NOMO-1 treated with DMSO at 0.1 percent for 48 hours (cell line): ENCODE measurements at regions not wholly inside any gene's neighbourhood (a gene's known extent, or its start where the extent isn't known, plus 50 kb on each side); places are given as distances from the start of the nearest gene placed in this dataset.
A peak's percentile ranks its signal among the peaks of the same experiment; 100 is the strongest.

Experiments used
- DNase-seq: peaks from one replicate; lab custom pipeline; 2025; ENCODE audit not compliant: unreplicated experiment; lab: John Stamatoyannopoulos, UW

- no peak for DNase-seq
These were observed 226.0 kb downstream of the DIPK2A start for GRCh38 chr3:144197582-144197981.

- DNase-seq, result no peak
These were observed 228.4 kb downstream of the DIPK2A start for GRCh38 chr3:144200004-144200403.

- no peak for DNase-seq
These were observed 228.8 kb downstream of the DIPK2A start for GRCh38 chr3:144200466-144200865.

GRCh38 chr3:144221761-144222160, 250.1 kb downstream of the DIPK2A start:
- no peak for DNase-seq

- no peak for DNase-seq
These were observed 257.7 kb downstream of the DIPK2A start for GRCh38 chr3:144229330-144229729.

GRCh38 chr3:144229953-144230352, 258.3 kb downstream of the DIPK2A start:
- no peak for DNase-seq

- DNase-seq, result no peak
These were observed 263.9 kb downstream of the DIPK2A start for GRCh38 chr3:144235489-144235888.

- DNase-seq, result no peak
These were observed 265.7 kb downstream of the DIPK2A start for GRCh38 chr3:144237351-144237750.

- DNase-seq, result no peak
These were observed 269.8 kb downstream of the DIPK2A start for GRCh38 chr3:144241404-144241803.

GRCh38 chr3:144242747-144243146, 271.1 kb downstream of the DIPK2A start:
- no peak for DNase-seq

GRCh38 chr3:144244662-144245061, 273.0 kb downstream of the DIPK2A start:
- DNase-seq, result no peak

- no peak for DNase-seq
These were observed 281.3 kb downstream of the DIPK2A start for GRCh38 chr3:144252896-144253295.

GRCh38 chr3:144257381-144257780, 285.8 kb downstream of the DIPK2A start:
- DNase-seq, result peak; percentile 12

- DNase-seq, result no peak
These were observed 287.6 kb downstream of the DIPK2A start for GRCh38 chr3:144259267-144259666.

GRCh38 chr3:144263706-144264105, 292.1 kb downstream of the DIPK2A start:
- DNase-seq, result no peak

GRCh38 chr3:144264350-144264749, 292.7 kb downstream of the DIPK2A start:
- DNase-seq, result no peak

- DNase-seq, result no peak
These were observed 293.2 kb downstream of the DIPK2A start for GRCh38 chr3:144264794-144265193.

GRCh38 chr3:144265542-144266100, 294.0 kb downstream of the DIPK2A start:
- DNase-seq, result peak; percentile 71

- peak; percentile 50 for DNase-seq
These were observed 298.5 kb downstream of the DIPK2A start for GRCh38 chr3:144270100-144270499.

- no peak for DNase-seq
These were observed 301.1 kb downstream of the DIPK2A start for GRCh38 chr3:144272680-144273079.

GRCh38 chr3:144273601-144274000, 302.0 kb downstream of the DIPK2A start:
- DNase-seq, result no peak

GRCh38 chr3:144275005-144275404, 303.4 kb downstream of the DIPK2A start:
- no peak for DNase-seq

- DNase-seq, result no peak
These were observed 310.7 kb downstream of the DIPK2A start for GRCh38 chr3:144282313-144282712.
